HepG2 (cell line): ENCODE measurements at regions not wholly inside any gene's neighbourhood (a gene's known extent, or its start where the extent isn't known, plus 50 kb on each side); places are given as distances from the start of the nearest gene placed in this dataset.

Experiments used
- ATF7 ChIP-seq, 2 experiments: fragments of 450-650 bp in 1 of 2; sonication (generic) in 1 of 2; formaldehyde crosslinking in 1 of 2; IDR thresholded peaks; 2 replicates each; pipeline versions ENCODE4 v1.4.0 to v1.6.1; 2016 to 2020; ENCODE audit warnings: antibody characterized with exemption in 1 of 2, mild to moderate bottlenecking in 1 of 2, missing genetic modification reagents in 1 of 2
- POLR2G ChIP-seq: fragments of 200-400 bp; formaldehyde crosslinking; IDR thresholded peaks from 2 replicates; pipeline ENCODE4 v1.6.1; 2018; ENCODE audit warnings: mild to moderate bottlenecking, low read depth, low read length, moderate library complexity
- RFXAP ChIP-seq: sonication (generic); formaldehyde crosslinking; IDR thresholded peaks from 2 replicates; pipeline ENCODE4 v1.4.0; 2020; ENCODE audit warnings: missing genetic modification reagents, borderline replicate concordance
- SALL1 ChIP-seq: sonication (generic); formaldehyde crosslinking; IDR thresholded peaks from 2 replicates; pipeline ENCODE4 v1.8.0; 2022; ENCODE audit warnings: mild to moderate bottlenecking, missing genetic modification reagents
- SRSF1 ChIP-seq: fragments of 200-400 bp; formaldehyde crosslinking; optimal IDR thresholded peaks from 2 replicates; pipeline ENCODE3; 2017; ENCODE audit warnings: mild to moderate bottlenecking, low read depth, low read length, moderate library complexity
- SRSF9 ChIP-seq: fragments of 200-400 bp; formaldehyde crosslinking; IDR thresholded peaks from 2 replicates; pipeline ENCODE4 v1.6.1; 2018; ENCODE audit warnings: borderline replicate concordance, mild to moderate bottlenecking, low read depth, low read length; ENCODE audit not compliant: insufficient read depth, poor library complexity, severe bottlenecking
- ZNF382 ChIP-seq: sonication (generic); formaldehyde crosslinking; IDR thresholded peaks from 2 replicates; pipeline ENCODE4 v1.5.0; 2020; ENCODE audit warnings: missing genetic modification reagents, mild to moderate bottlenecking, borderline replicate concordance
- ZNF44 ChIP-seq: sonication (generic); formaldehyde crosslinking; IDR thresholded peaks from 2 replicates; pipeline ENCODE4 v1.5.1; 2020; ENCODE audit warnings: mild to moderate bottlenecking, missing genetic modification reagents
- ZNF761 ChIP-seq: sonication (generic); formaldehyde crosslinking; conservative IDR thresholded peaks from 2 replicates; pipeline ENCODE4 v1.4.0; 2020; ENCODE audit warnings: mild to moderate bottlenecking, missing genetic modification reagents
- TF ChIP-seq, protein P1 (sequence below): sonication (generic); formaldehyde crosslinking; IDR thresholded peaks from 2 replicates; pipeline ENCODE4 v1.8.0; 2022; ENCODE audit warnings: missing genetic modification reagents, mild to moderate bottlenecking, borderline replicate concordance
- TF ChIP-seq, protein P2 (sequence below): sonication (generic); formaldehyde crosslinking; IDR thresholded peaks from 2 replicates; pipeline ENCODE4 v1.8.0; 2022; ENCODE audit warnings: missing genetic modification reagents, low read depth, mild to moderate bottlenecking, borderline replicate concordance
- TF ChIP-seq, protein P3 (sequence below): sonication (generic); formaldehyde crosslinking; IDR thresholded peaks from 2 replicates; pipeline ENCODE4 v1.4.0; 2020; ENCODE audit warnings: missing genetic modification reagents
- TF ChIP-seq, protein P4 (sequence below): sonication (generic); formaldehyde crosslinking; IDR thresholded peaks from 2 replicates; pipeline ENCODE4 v1.5.0; 2020; ENCODE audit warnings: mild to moderate bottlenecking, missing genetic modification reagents
- TF ChIP-seq, protein P5 (sequence below): sonication (generic); formaldehyde crosslinking; IDR thresholded peaks from 2 replicates; pipeline ENCODE4 v1.5.1; 2020; ENCODE audit warnings: missing genetic modification reagents, mild to moderate bottlenecking, borderline replicate concordance
- TF ChIP-seq, protein P6 (sequence below): sonication (generic); formaldehyde crosslinking; IDR thresholded peaks from 2 replicates; pipeline ENCODE4 v1.4.0; 2020; ENCODE audit warnings: missing genetic modification reagents

DNA sequence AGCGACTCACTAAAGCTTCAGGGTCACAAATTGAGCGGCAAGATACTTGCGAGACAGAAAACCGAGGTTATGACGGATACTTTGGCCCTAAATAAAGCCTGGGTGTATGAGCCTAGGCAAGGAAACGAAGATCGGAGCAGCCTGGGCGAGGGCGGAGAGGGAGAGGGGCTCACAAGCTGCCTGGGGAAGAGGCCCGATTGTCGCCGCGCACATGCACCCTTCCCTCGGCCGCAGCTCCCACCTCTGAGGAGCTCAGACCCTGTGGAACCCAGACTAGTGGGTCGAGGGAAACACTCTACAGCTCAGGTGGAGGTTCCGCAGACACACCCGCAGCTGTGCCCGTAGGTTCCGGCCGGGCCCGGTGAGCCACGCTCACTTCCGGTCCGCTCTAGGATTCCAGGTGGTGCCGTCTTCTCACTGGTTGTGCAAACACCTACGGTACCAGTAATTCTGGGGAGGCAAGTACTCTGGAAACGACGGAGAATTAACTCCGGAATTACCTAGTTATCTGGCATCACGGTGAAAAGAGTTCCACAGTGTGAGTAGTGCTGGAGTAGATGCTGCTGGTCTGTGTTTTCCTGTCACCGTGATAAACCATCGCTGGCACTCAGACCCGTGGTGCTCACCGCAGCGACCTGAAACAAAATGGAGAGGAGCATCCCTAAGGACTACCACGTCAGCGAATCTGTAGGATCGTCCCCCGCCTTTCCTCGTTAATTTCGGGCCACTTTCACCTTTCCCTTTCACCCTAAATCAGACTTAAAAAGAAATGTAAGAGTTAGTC is 61.5 kb downstream of the GPX5 start (continued):
- TF ChIP-seq, protein P1, sequence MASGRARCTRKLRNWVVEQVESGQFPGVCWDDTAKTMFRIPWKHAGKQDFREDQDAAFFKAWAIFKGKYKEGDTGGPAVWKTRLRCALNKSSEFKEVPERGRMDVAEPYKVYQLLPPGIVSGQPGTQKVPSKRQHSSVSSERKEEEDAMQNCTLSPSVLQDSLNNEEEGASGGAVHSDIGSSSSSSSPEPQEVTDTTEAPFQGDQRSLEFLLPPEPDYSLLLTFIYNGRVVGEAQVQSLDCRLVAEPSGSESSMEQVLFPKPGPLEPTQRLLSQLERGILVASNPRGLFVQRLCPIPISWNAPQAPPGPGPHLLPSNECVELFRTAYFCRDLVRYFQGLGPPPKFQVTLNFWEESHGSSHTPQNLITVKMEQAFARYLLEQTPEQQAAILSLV (CRISPR knock-in tag), result peak; percentile 95
- TF ChIP-seq SALL1 (CRISPR knock-in tag) (peak; percentile 96), SRSF9 (no peak), POLR2G (peak; percentile 97), RFXAP (0 out of 2 replicates have a peak, but pooled peaks have one; percentile 55), ATF7 (IDR thresholded peaks at IDR 0.05) (no peak), ATF7 (CRISPR knock-in tag; IDR thresholded peaks at IDR 0.05) (peak; percentile 65), SRSF1 (peak; percentile 75), ZNF761 (CRISPR knock-in tag) (peak; percentile 89), ZNF382 (CRISPR knock-in tag) (no peak), ZNF44 (peak; percentile 85; the same call in 1 of the 2 replicates)
- TF ChIP-seq, protein P2, sequence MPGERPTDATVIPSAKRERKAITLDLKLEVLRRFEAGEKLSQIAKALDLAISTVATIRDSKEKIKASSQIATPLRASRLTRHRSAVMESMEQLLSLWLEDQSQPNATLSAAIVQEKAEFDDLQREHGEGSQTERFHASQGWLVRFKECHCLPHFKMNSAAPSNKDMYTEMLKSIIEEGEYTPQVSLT (CRISPR knock-in tag), result no peak; the same call in 1 of the 2 replicates
- TF ChIP-seq, protein P3, sequence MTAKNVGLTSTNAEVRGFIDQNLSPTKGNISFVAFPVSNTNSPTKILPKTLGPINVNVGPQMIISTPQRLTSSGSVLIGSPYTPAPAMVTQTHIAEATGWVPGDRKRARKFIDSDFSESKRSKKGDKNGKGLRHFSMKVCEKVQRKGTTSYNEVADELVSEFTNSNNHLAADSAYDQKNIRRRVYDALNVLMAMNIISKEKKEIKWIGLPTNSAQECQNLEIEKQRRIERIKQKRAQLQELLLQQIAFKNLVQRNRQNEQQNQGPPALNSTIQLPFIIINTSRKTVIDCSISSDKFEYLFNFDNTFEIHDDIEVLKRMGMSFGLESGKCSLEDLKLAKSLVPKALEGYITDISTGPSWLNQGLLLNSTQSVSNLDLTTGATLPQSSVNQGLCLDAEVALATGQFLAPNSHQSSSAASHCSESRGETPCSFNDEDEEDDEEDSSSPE (CRISPR knock-in tag), result peak; percentile 72
- TF ChIP-seq, protein P4, sequence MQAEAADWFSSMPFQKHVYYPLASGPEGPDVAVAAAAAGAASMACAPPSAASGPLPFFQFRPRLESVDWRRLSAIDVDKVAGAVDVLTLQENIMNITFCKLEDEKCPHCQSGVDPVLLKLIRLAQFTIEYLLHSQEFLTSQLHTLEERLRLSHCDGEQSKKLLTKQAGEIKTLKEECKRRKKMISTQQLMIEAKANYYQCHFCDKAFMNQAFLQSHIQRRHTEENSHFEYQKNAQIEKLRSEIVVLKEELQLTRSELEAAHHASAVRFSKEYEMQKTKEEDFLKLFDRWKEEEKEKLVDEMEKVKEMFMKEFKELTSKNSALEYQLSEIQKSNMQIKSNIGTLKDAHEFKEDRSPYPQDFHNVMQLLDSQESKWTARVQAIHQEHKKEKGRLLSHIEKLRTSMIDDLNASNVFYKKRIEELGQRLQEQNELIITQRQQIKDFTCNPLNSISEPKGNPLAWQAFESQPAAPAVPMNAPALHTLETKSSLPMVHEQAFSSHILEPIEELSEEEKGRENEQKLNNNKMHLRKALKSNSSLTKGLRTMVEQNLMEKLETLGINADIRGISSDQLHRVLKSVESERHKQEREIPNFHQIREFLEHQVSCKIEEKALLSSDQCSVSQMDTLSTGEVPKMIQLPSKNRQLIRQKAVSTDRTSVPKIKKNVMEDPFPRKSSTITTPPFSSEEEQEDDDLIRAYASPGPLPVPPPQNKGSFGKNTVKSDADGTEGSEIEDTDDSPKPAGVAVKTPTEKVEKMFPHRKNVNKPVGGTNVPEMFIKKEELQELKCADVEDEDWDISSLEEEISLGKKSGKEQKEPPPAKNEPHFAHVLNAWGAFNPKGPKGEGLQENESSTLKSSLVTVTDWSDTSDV (CRISPR knock-in tag), result peak; percentile 80; the same call in 1 of the 2 replicates
- TF ChIP-seq, protein P5, sequence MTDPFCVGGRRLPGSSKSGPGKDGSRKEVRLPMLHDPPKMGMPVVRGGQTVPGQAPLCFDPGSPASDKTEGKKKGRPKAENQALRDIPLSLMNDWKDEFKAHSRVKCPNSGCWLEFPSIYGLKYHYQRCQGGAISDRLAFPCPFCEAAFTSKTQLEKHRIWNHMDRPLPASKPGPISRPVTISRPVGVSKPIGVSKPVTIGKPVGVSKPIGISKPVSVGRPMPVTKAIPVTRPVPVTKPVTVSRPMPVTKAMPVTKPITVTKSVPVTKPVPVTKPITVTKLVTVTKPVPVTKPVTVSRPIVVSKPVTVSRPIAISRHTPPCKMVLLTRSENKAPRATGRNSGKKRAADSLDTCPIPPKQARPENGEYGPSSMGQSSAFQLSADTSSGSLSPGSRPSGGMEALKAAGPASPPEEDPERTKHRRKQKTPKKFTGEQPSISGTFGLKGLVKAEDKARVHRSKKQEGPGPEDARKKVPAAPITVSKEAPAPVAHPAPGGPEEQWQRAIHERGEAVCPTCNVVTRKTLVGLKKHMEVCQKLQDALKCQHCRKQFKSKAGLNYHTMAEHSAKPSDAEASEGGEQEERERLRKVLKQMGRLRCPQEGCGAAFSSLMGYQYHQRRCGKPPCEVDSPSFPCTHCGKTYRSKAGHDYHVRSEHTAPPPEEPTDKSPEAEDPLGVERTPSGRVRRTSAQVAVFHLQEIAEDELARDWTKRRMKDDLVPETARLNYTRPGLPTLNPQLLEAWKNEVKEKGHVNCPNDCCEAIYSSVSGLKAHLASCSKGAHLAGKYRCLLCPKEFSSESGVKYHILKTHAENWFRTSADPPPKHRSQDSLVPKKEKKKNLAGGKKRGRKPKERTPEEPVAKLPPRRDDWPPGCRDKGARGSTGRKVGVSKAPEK (CRISPR knock-in tag), result 0 out of 2 replicates have a peak, but pooled peaks have one; percentile 78
- TF ChIP-seq, protein P6, sequence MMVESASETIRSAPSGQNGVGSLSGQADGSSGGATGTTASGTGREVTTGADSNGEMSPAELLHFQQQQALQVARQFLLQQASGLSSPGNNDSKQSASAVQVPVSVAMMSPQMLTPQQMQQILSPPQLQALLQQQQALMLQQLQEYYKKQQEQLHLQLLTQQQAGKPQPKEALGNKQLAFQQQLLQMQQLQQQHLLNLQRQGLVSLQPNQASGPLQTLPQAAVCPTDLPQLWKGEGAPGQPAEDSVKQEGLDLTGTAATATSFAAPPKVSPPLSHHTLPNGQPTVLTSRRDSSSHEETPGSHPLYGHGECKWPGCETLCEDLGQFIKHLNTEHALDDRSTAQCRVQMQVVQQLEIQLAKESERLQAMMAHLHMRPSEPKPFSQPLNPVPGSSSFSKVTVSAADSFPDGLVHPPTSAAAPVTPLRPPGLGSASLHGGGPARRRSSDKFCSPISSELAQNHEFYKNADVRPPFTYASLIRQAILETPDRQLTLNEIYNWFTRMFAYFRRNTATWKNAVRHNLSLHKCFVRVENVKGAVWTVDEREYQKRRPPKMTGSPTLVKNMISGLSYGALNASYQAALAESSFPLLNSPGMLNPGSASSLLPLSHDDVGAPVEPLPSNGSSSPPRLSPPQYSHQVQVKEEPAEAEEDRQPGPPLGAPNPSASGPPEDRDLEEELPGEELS, result peak; percentile 60; the same call in 1 of the 2 replicates
